HG03378 (cell line): ENCODE measurements at regions not wholly inside any gene's neighbourhood (a gene's known extent, or its start where the extent isn't known, plus 50 kb on each side); places are given as distances from the start of the nearest gene placed in this dataset.
"Not testable (repeated sequence)": the region's sequence is repeated elsewhere in the genome, so short reads cannot be mapped to it uniquely, and the experiment has no call there.

Experiments used
- ATAC-seq: cut with Tn5 transposase; IDR thresholded peaks from one replicate; pipeline ENCODE4 v1.9.1; 2021; ENCODE audit warnings: mild to moderate bottlenecking, moderate library complexity; ENCODE audit not compliant: unreplicated experiment

DNA sequence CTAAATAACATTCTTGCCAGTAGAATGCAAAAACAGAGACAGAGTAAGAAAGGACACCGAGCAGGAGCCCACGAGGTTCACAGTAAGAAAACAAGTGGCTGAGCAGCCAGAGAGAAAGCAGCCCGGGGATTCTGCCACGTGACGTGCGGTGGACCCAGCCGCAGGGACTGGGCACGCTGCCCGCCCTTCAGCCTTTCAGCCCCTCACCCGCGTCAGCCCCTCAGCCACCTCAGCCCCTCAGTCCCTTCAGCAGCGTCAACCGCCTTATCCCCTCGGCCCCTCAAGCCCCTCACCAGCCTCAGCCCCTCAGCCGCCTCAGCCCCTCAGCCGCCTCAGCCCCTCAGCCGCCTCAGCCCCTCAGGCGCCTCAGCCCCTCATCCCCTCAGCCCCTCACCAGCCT, 1532.2 kb downstream of the REEP3 start:
- ATAC-seq = not testable (repeated sequence)

DNA sequence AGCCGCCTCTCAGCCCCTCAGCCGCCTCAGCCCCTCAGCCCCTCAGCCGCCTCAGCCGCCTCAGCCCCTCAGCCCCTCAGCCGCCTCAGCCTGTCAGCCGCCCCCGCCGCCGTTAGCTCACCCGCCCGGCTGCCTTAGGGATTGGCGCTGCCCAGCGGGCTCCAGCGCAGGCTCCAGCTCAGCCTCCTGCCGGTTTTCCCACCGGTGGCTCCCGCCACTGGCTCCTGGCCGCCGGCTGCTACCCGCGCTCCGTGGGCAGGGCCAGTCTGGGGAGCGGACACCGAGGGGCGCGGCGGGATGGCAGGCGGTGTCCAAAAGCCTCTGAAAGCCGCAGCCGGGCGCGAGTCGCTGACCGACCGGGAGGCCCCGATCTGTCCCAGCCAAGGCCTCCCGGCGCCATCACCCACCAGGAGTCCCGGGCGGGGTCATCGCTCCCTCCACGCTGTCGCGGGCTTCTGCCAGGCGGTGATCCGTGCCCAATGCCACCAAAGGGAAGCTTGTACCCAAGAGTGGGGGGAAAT, 1532.7 kb downstream of the REEP3 start:
- ATAC-seq = not testable (repeated sequence)

DNA sequence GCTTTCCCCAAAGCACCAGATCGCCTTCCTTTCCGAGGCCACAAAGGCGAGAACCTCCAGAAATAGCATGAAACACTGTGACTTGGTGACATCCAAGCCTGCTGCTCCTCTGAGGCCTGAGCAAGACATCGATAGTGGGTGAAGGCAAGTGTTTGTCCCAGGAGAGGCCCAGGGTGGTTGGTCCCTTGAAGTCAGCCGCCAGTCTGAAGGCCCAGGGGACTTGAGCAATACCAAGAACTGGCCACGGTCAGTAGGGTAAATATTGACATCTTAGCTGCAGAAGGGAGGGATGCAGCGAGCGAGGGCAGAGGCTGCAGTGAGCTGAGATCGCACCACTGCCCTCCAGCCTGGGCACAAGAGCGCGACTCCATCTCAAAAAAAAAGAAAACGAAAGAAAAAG, 1533.5 kb downstream of the REEP3 start:
- not testable (repeated sequence) for ATAC-seq

DNA sequence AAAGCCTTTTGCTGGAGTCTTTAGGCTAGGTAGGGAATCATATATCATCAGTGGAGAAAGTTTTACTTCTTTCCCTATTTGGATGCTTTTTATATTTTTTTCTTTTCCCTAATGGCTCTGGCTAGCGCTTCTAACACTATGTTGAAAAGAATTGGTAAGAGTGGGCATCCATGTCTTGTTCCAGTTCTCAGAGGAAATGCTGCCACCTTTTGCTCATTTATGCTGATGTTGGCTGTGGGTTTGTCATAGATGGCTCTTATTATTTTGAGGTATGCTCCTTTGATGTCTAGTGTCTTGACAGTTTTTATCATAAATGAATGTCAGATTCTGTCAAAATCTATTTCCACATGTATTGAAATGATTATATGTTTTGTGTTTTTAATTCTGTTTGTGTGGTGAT, 1544.1 kb downstream of the REEP3 start:
- ATAC-seq = no peak

DNA sequence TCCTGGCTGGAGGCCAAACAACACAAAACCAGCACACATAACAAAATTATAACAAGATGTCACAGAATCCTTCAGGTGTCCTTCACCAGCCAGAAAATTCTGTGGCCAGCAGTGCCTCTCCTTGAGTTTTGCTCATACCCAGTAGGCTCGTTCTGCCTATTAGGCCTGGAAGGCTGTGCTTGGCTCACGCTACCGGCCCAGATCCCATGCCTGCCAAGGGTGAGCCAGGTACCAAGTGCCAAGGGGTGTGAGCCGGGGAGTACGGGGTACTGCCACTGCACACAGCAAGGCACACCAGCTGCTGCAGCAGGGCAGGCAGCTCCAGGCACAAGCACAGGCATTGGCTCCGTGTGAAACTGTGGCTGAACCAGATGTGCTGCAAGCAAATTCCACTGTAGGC, 1562.0 kb downstream of the REEP3 start:
- no peak for ATAC-seq

DNA sequence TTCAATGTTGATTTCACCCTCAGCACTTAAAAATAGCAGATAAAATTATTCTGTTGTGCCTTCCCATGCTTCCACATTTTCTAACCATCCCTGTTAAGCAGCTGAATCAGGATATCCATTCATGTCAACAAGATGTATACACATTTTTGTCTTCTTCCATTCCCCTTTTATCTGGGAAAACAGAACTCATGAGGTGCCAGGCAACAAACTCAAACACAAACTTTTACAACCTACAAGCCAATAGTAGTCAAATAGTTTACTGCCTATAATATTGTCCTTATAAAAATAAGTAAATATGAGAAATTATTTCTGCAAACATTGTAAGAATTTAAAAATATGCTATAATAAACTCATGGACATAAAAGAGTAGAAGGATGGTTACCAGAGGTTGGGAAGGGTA, 1569.8 kb downstream of the REEP3 start:
- ATAC-seq = no peak

DNA sequence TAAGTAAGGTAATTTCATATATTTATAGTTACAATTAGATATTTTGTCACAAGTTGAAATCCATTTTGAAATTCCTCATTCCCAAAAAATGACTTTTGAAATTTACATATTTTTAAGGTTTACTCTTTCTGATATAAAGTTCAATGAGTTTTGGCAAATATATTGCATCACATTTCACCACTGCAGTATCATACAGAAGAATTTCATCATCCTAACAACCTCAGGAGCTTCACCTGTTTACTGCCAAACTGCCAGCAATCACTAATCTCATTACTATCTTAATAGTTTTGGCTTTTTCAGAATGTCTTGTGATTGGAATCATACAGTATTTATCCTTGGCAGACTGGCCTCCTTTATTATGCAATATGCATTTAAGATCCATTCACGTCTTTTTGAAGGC, 1578.9 kb downstream of the REEP3 start:
- ATAC-seq = no peak

DNA sequence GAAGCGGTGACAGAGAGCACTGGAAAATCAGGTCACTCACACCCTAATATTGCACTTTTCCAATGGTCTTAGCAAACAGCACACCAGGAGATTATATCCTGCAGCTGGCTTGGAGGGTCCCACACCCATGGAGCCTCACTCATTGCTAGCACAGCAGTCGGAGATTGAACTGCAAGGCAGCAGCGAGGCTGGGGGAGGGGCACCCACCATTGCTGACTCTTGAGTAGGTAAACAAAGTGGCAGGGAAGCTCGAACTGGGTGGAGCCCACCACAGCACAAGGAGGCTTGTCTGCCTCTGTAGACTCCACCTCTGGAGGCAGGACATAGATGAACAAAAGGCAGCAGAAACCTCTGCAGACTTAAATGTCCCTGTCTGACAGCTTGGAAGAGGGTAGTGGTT, 1579.7 kb downstream of the REEP3 start:
- ATAC-seq = not testable (repeated sequence)

DNA sequence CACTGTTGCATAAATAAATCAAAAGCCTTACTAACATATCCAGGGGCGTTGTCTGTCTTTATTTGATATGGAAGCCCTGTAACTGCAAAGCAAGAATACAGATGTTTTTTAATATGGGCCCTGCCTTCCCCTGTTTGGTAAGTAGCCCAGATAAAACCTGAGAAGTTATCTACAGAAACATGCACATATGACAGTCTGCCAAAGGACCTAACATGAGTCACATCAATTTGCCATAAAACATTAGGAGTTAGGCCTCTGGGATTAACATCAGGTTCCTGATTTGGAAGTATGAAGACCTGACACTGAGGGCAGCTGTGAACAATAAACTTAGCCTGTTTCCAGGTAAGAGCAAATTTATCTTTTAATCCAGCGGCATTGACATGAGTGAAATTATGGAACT, 1588.8 kb downstream of the REEP3 start:
- no peak for ATAC-seq

DNA sequence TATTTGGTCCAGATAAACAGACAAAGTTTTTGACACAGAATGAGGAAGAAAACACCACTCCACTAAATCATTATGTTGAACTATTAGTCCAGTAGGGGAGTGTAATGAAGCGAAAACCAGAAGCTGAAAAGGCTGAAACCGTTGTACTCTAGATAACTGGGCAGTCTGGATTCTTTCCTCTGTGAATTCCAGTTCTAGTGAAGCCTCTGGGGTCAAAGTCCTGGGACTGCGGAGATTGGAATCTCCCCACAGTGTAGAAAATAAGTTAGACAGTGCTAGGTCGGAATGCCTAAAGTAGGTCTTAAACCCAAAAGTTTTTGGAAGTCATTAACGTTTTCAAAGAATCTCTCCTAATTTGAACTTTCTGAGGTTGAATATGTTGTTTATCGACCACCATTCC, 1589.9 kb downstream of the REEP3 start:
- not testable (repeated sequence) for ATAC-seq

DNA sequence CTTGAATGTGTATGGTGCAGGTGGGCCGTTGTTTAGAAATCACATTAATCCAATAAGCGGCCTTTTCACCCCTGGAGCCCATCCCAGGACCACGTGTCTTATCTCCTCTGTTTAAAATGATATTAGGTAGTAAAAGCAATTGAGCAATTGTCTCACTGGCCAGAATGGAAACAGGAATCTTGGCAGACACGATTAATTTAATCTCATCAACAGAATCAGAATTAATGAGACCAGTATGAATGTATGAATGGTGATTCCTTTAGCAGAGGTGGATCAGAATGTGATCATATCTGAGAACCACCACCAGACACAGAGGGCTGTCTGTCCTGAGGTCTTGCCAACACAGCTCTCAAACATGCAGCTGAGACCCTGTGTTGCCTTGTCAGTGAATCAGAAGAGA, 1591.4 kb downstream of the REEP3 start:
- no peak for ATAC-seq

DNA sequence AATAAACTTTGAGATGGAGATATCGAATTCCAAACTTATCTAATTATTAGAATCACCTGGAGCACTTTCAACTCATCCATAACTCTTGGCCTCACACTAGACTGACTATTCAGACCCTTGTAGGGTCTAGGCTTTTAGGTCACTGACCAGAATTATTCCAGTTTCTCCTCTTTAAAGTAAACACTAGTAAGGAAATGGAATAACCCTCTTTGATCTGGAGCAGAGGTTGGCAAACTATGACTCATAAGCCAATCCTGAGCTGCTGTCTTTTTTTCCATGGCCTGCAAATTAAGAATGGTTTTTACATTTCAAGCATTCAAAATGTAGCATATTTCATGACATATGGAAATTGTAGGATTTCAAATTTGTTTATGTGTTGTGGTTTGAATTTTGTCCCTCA, 1601.9 kb downstream of the REEP3 start:
- no peak for ATAC-seq

DNA sequence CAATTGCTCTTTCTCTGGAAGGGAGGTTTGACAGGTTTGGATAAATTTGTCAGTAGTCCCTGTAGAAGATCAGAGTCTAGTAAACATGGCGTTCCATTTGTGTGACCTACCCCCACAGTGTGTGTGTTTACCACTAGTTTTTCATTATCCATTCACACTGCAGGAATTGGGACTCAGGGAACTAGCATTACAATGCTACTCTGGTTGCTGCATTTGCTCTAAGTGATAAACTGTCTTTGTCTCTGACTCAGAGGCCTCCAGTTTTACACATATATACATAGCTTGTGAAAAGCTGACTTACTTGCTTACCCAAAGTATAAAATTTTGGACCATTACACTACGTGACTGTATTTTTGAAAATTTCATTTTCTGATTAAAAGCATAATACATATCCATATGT, 1604.0 kb downstream of the REEP3 start:
- ATAC-seq = no peak

DNA sequence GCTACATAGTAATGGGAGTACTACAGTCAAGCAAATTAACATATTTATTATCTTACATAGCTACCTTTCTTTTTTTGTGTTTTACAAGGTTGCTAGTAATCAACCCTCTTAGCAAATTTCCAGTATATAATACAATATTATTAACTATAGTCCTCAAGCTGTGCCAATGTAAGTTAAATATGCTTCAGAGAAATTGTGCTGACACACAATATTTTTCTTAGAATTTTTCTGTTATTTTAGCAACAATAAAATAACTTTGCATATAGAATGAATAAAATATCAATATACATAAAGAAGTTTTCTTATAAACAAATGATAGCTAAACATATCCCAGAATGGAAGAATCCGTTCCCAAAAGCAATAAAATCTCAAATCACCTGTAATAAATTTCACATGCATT, 1605.1 kb downstream of the REEP3 start:
- no peak for ATAC-seq

DNA sequence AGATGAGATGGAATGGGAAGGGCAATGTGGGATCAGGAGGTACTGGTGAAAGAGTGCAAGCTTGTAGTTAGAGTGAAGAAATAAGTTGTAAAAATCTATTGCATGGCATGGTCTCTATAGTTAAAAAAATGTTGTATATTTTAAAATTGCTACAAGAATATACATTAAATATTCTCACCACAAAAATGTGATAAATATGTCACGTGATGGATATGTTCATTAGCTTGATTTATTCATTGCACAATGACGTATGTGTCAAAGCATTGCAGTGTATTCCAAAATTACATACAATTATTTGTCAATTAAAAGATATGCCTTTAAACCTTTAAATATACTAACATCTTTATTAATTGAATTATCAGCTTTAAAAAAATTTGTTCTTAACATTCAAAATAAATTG, 1607.1 kb downstream of the REEP3 start:
- no peak for ATAC-seq

DNA sequence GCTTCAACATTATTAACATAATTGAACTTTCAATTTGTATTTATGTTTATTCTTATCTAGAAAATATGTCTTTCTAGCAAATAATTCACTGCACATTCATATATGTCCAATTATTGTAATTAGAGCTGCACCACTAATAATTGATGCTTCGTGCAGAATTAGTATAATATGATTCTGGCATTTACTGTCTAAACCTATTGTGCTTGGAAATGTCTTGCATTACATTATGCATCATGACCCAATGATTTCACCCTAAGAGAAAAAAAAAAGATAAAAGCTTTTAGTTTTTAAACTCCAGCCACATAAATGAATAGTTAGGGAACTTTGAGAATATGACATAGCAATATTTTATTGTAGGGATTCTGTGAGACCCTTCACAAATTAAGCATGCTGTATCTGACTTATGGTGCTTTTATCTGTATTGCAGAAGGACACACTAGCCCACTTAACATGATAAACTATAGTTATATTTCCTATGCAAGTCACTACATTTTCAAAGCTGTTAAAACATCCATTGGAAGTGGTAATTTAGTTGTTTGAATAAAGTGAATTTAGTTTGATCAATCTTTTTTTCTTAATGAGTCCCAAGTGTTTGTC, 1609.1 kb downstream of the REEP3 start:
- no peak for ATAC-seq

DNA sequence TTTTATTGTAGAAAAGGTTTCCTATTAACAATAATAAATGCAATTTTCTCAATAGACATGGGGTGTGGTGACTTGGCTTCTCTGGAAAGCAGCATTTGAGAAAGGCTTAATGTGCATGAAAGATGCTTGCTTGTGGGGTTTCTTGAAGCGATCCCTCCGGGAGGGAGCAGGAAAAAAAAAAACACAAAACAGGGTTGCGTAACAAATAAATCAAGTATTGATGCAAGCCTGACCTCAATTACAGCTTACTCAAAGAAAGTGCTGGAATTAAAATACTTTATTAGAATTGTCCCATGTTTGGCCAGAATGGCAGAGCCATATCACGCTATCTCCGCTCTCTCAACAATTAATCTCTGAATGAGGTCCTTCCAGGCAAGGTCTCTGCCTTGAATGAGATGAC, 1612.5 kb downstream of the REEP3 start:
- ATAC-seq = no peak

DNA sequence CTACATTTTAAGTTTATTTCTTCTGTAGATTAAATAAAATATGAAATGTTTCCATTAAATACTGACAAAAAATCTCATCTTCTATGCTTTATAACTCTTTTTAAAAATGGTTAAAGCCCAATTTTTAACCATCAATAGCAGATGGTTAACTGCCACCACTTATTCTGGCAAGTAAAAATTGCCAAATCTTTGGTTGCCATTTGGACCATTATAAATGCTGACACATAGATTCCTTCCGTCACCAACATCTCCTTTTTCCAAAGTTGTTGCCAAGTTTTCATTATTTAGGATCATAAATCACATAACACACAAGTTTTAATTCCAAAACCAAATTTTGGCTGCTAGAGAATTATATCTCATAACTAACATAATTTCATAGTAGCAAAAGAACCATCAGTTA, 1614.3 kb downstream of the REEP3 start:
- ATAC-seq = no peak

DNA sequence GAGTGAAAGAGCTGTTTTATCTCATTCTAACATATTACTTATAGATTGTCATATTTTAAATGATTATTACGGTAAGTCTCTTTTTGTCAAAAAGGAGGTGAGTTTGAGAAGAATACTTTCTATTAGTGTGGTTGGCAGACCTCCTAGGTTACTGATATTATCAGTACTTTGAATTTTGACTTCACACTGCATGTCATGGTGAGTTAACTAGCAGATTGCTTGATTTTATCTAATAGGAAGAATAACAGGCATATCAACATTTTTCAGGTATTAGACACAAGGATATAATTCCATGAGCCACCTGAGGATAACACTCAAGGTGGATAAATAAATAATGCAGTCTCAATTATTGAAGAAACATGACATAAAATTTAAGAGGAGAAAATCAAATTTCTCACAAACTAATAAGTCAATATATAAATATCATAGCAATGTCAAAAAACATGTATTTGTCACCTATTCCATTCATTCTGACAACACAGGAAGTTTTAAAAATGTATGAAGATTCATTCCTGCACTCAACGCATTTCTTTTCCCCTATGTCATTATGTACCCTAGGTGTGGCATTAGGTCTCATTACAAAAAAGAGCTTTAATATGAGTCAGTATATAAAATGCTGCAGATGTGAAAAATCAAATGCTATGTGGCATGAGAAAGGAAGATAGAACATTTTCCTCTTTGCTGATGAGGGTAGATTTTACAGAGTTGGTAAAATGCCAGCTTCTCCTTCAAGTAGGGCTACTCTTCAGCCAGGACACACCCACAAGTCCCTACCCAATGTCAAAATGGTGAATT, 1621.6 kb downstream of the REEP3 start:
- no peak for ATAC-seq

DNA sequence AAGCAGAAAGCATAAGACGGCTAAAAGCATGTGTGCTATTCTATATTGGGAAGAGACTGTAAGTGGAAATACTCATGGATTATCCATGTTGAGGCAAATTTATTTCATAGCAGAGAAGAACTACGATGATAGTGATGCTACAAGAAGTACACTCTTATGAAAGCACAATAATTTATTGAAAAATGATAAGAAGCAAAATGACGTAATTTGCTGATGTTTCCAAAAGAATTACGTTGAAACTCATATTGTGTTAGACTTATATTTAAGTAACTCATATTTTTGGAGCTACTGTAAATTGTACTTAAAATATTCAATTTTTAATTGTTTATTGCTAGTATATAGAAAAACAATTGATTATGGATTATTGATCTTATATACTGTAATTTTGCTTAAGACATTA, 1622.5 kb downstream of the REEP3 start:
- no peak for ATAC-seq

DNA sequence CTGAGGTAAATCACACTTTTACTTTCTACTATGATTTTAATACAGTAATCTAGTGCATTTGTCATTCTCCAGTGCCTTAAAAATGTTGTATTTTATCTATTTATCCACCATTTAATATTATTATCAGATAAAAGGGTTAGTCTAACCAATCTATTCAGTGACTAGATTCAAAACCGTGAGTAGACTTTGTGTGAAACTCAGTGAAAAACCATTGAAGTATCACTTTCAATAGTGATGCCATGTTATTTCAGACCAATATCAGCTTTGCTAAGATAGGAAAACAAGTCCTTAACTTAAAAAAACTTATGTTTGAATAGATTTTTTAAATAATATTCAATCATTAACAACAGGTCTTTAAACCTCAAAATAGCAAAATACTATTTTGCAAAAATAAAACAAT, 1628.7 kb downstream of the REEP3 start:
- ATAC-seq = no peak

DNA sequence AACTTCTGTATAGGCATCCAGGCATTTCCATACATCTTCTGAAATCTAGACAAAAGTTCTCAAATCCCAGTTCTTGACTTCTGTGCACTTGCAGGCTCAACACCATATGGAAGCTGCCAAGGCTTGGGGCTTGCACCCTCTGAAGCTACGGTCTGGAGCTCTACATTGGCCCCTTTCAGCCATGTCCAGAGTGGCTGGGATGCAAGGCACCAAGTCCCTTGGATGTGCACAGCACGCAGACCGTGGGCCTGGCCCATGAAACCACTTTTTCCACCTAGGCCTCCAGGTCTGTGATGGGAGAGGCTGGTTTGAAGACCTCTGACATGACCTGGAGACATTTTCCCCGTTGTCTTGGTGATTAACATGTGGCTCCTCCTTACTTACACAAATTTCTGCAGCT, 1645.1 kb downstream of the REEP3 start:
- no peak for ATAC-seq

DNA sequence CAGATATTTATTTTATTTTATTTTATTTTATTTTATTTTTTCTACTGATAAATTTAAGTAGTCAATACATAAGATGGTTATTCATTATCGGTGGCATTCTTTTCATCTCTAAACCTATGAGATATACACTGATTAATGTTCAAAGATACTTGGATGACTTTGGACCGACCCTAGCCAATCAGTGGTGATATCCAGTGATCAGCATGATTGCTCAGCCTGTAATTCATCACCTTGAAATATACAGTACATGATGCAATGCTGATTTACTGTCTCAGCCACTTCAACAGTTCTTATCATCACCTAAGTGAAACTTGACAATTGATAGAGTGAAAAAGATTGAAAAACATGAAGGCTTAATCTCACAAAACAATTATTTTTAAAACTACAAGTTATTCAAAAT, 1651.0 kb downstream of the REEP3 start:
- no peak for ATAC-seq
